OCI-LY3 (cell line): ENCODE measurements at regions not wholly inside any gene's neighbourhood (a gene's known extent, or its start where the extent isn't known, plus 50 kb on each side); places are given as distances from the start of the nearest gene placed in this dataset.
"Not testable (repeated sequence)": the region's sequence is repeated elsewhere in the genome, so short reads cannot be mapped to it uniquely, and the experiment has no call there.

Source experiments
- H2AFZ ChIP-seq: fragments of 200-600, 300-600 bp; shearing (Covaris generic); 2 replicates; pipeline ENCODE4 v1.6.0; 2014; ENCODE audit warnings: antibody characterized with exemption, low read depth, low read length
- H3K27ac ChIP-seq: fragments of 200-600, 300-600 bp; sonication (generic); 2 replicates; pipeline ENCODE4 v1.5.1; 2014; ENCODE audit warnings: mild to moderate bottlenecking, low read length, moderate library complexity, mixed read lengths
- H3K27me3 ChIP-seq: fragments of 200-600, 300-600 bp; sonication (generic); 2 replicates; pipeline ENCODE4 v1.6.1; 2014; ENCODE audit warnings: low read depth, low read length, mixed read lengths
- H3K36me3 ChIP-seq: fragments of 200-600, 300-600 bp; sonication (generic); replicated peaks from 2 replicates; pipeline ENCODE3; 2014; ENCODE audit warnings: low read depth, low read length, mixed read lengths
- H3K4me1 ChIP-seq: fragments of 300-600, 200-600 bp; sonication (generic); 2 replicates; pipeline ENCODE4 v1.6.1; 2014; ENCODE audit warnings: low read length, mixed read lengths
- H3K4me2 ChIP-seq: fragments of 200-600, 300-600 bp; sonication (generic); 2 replicates; pipeline ENCODE4 v1.6.1; 2014; ENCODE audit warnings: low read length, mixed read lengths
- H3K4me3 ChIP-seq: fragments of 300-600, 200-600 bp; sonication (generic); 2 replicates; pipeline ENCODE4 v1.5.1; 2014; ENCODE audit warnings: antibody characterized with exemption, mild to moderate bottlenecking, low read length, moderate library complexity
- H3K79me2 ChIP-seq: fragments of 300-600, 200-600 bp; shearing (Covaris generic); 2 replicates; pipeline ENCODE4 v1.6.1; 2014; ENCODE audit warnings: mild to moderate bottlenecking, low read length, mixed read lengths
- H3K9ac ChIP-seq: fragments of 300-600, 200-600 bp; shearing (Covaris generic); 2 replicates; pipeline ENCODE4 v1.6.0; 2014; ENCODE audit warnings: mild to moderate bottlenecking, low read length, moderate library complexity
- H3K9me3 ChIP-seq: fragments of 200-600, 300-600 bp; shearing (Covaris generic); 2 replicates; pipeline ENCODE4 v1.6.1; 2014; ENCODE audit warnings: low read length, mixed read lengths; ENCODE audit not compliant: insufficient read depth
- H4K20me1 ChIP-seq: fragments of 200-600, 300-600 bp; sonication (generic); 2 replicates; pipeline ENCODE4 v1.6.1; 2016; ENCODE audit warnings: low read length, mixed read lengths; ENCODE audit not compliant: insufficient read depth
- CTCF ChIP-seq: fragments of 200-600, 300-600 bp; sonication (generic); IDR thresholded peaks from 2 replicates; pipeline ENCODE4 v1.5.1; 2014; ENCODE audit warnings: antibody characterized with exemption, low read length, low read depth
- EZH2phosphoT487 ChIP-seq: fragments of 200-600 bp; shearing (Covaris generic); IDR thresholded peaks from 2 replicates; pipeline ENCODE4 v1.6.1; 2018; ENCODE audit warnings: antibody characterized with exemption, mixed run types, low read depth

- no peaks in the 10 kb centered on the region for H3K9me3 ChIP-seq
- H4K20me1 ChIP-seq: no peaks in the 10 kb centered on the region
- no peaks in the 10 kb centered on the region for H3K79me2 ChIP-seq
- H3K27me3 ChIP-seq: no peaks in the 10 kb centered on the region
- no peaks in the 10 kb centered on the region for H3K4me1 ChIP-seq
- H3K36me3 ChIP-seq: no peaks in the 10 kb centered on the region
- no peak overlapping the region for H3K27ac ChIP-seq
- no peak overlapping the region for H3K9ac ChIP-seq
- TF ChIP-seq EZH2phosphoT487 (no peak), CTCF (no peak)
- H3K4me2 ChIP-seq: no peak overlapping the region
- H3K4me3 ChIP-seq: no peak overlapping the region
- H2AFZ ChIP-seq: no peak overlapping the region
Measured at GRCh38 chr13:109272595-109273325, 513.6 kb downstream of the IRS2 start.

- Histone ChIP-seq H4K20me1 (no peaks in the 10 kb centered on the region), H3K36me3 (no peaks in the 10 kb centered on the region), H3K9me3 (no peaks in the 10 kb centered on the region), H3K27ac (no peak overlapping the region), H3K4me1 (no peaks in the 10 kb centered on the region), H3K4me3 (no peak overlapping the region), H3K27me3 (no peaks in the 10 kb centered on the region), H2AFZ (no peak overlapping the region), H3K4me2 (no peak overlapping the region), H3K79me2 (no peaks in the 10 kb centered on the region), H3K9ac (no peak overlapping the region)
- TF ChIP-seq EZH2phosphoT487 (no peak), CTCF (no peak)
Measured at GRCh38 chr13:109271555-109272541, 514.5 kb downstream of the IRS2 start.

GRCh38 chr13:109271061-109271460 is 515.3 kb downstream of the IRS2 start:
- H3K27ac ChIP-seq: no peak overlapping the region
- no peak overlapping the region for H3K4me2 ChIP-seq
- no peaks in the 10 kb centered on the region for H3K79me2 ChIP-seq
- no peaks in the 10 kb centered on the region for H4K20me1 ChIP-seq
- H2AFZ ChIP-seq: no peak overlapping the region
- no peaks in the 10 kb centered on the region for H3K9me3 ChIP-seq
- H3K36me3 ChIP-seq: no peaks in the 10 kb centered on the region
- no peak overlapping the region for H3K4me3 ChIP-seq
- no peaks in the 10 kb centered on the region for H3K27me3 ChIP-seq
- no peak overlapping the region for H3K9ac ChIP-seq
- TF ChIP-seq EZH2phosphoT487 (no peak), CTCF (no peak)
- no peaks in the 10 kb centered on the region for H3K4me1 ChIP-seq

GRCh38 chr13:109269381-109269780 is 517.0 kb downstream of the IRS2 start:
- H3K27ac ChIP-seq, H3K27me3 ChIP-seq: not testable (repeated sequence)

GRCh38 chr13:109268492-109268891 is 517.9 kb downstream of the IRS2 start:
- H3K9me3 ChIP-seq, H3K9ac ChIP-seq, H3K27ac ChIP-seq, H3K79me2 ChIP-seq, H3K36me3 ChIP-seq, H2AFZ ChIP-seq, H3K27me3 ChIP-seq, H3K4me2 ChIP-seq, H4K20me1 ChIP-seq, H3K4me1 ChIP-seq, H3K4me3 ChIP-seq: not testable (repeated sequence)

More at GRCh38 chr13:109269381-109269780, 517.0 kb downstream of the IRS2 start:
- H3K4me3 ChIP-seq, H3K9me3 ChIP-seq, H3K9ac ChIP-seq, H3K79me2 ChIP-seq, H3K4me1 ChIP-seq, H3K36me3 ChIP-seq, H4K20me1 ChIP-seq, H2AFZ ChIP-seq, H3K4me2 ChIP-seq: not testable (repeated sequence)

- H2AFZ ChIP-seq, H3K4me3 ChIP-seq, H3K4me1 ChIP-seq, H3K27me3 ChIP-seq, H3K9me3 ChIP-seq, H3K27ac ChIP-seq, H3K79me2 ChIP-seq, H3K36me3 ChIP-seq, H4K20me1 ChIP-seq, H3K9ac ChIP-seq, H3K4me2 ChIP-seq: not testable (repeated sequence)
Measured at GRCh38 chr13:109267400-109267799, 519.0 kb downstream of the IRS2 start.

- not testable (repeated sequence) for H3K9ac ChIP-seq, H4K20me1 ChIP-seq, H3K4me3 ChIP-seq, H3K9me3 ChIP-seq, H3K4me2 ChIP-seq, H3K27me3 ChIP-seq, H3K79me2 ChIP-seq, H3K4me1 ChIP-seq, H2AFZ ChIP-seq, H3K27ac ChIP-seq, H3K36me3 ChIP-seq
Measured at GRCh38 chr13:109265438-109265742, 521.0 kb downstream of the IRS2 start.
